K562 (cell line): ENCODE measurements at regions not wholly inside any gene's neighbourhood (a gene's known extent, or its start where the extent isn't known, plus 50 kb on each side); places are given as distances from the start of the nearest gene placed in this dataset.

Source experiments
- ATAC-seq: fragments of 200-7000 bp; cut with Tn5 transposase; 3 replicates; pipeline ENCODE4 v1.9.1; 2020; ENCODE audit warnings: moderate library complexity
- BruUV-seq: library from RNA; stranded (reverse); fragments of 400-500 nt; replicated peaks from 2 replicates; lab custom pipeline; 2021; lab: Mats Ljungman, UMichigan
- CTCF ChIA-PET: fragments of 300-600 bp; formaldehyde crosslinking; extraction: SDS; loops from one replicate; lab custom pipeline; 2021; ENCODE audit warnings: low intra/inter-chr PET ratio; lab: Yijun Ruan, JAX
- POLR2A ChIA-PET: fragments of 300-600, 350-650 bp; sonication (Branson Sonifier 250); formaldehyde crosslinking; extraction: SDS; loops from one replicate; lab custom pipeline; 2021; ENCODE audit warnings: antibody characterized with exemption, inconsistent platforms; lab: Yijun Ruan, JAX
- DNase-seq, 4 experiments: peaks; one replicate each; pipeline versions ENCODE4 v3.0.0 to v3.0.0-alpha.2; 2011 to 2018; ENCODE audit warnings: low spot score in 3 of 4, mixed read lengths in 3 of 4; ENCODE audit errors: extremely low read depth in 1 of 4
- FAIRE-seq: peaks from 2 replicates; lab custom pipeline; 2011; peaks lifted over from hg19 to GRCh38; lab: Jason Lieb, UNC
- H2AFZ ChIP-seq: 2 replicates; pipeline ENCODE4 v1.6.0; 2011; ENCODE audit warnings: low read depth, low read length, control low read depth, inconsistent platforms
- H3K27ac ChIP-seq: fragments of 200-600 bp; 3 replicates; pipeline ENCODE4 v1.8.0; 2011; ENCODE audit warnings: low read depth, mild to moderate bottlenecking, control low read depth, inconsistent platforms, low read length, moderate library complexity, mixed read lengths; ENCODE audit errors: extremely low read depth
- H3K27me3 ChIP-seq, 2 experiments: fragments of 300-600 bp in 1 of 2; 2 replicates in 1 of 2; 3 replicates in 1 of 2; pipeline versions ENCODE4 v1.6.0 to v1.8.0; 2011; ENCODE audit warnings: inconsistent platforms in 2 of 2, low read length in 2 of 2, mild to moderate bottlenecking in 1 of 2, mixed read lengths in 1 of 2, moderate library complexity in 1 of 2; ENCODE audit not compliant: control insufficient read depth in 2 of 2, insufficient read depth in 2 of 2
- H3K36me3 ChIP-seq: fragments of 300-600 bp; 3 replicates; pipeline ENCODE4 v1.8.0; 2011; ENCODE audit warnings: mild to moderate bottlenecking, low read length, inconsistent platforms; ENCODE audit not compliant: control insufficient read depth, insufficient read depth
- H3K4me1 ChIP-seq, 2 experiments: fragments of 200-600 bp in 1 of 2; replicated peaks in 1 of 2; 2 replicates in 1 of 2; 3 replicates in 1 of 2; pipeline versions ENCODE4 v1.5.1 to v1.8.0; 2011; ENCODE audit warnings: inconsistent platforms in 2 of 2, low read length in 2 of 2, mild to moderate bottlenecking in 1 of 2, mixed read lengths in 1 of 2, moderate library complexity in 1 of 2; ENCODE audit not compliant: control insufficient read depth in 2 of 2, insufficient read depth in 2 of 2
- H3K4me2 ChIP-seq: 2 replicates; pipeline ENCODE4 v1.6.1; 2011; ENCODE audit warnings: low read length, control low read depth, inconsistent platforms, mixed read lengths; ENCODE audit not compliant: insufficient read depth
- H3K4me3 ChIP-seq: fragments of 200-600 bp; sonication (generic), shearing (Covaris generic); 2 replicates; pipeline ENCODE4 v1.5.1; 2016; ENCODE audit warnings: control low read depth, inconsistent platforms
- H3K79me2 ChIP-seq: fragments of 200-600 bp; 3 replicates; pipeline ENCODE4 v1.8.0; 2011; ENCODE audit warnings: low read length, inconsistent platforms; ENCODE audit not compliant: control insufficient read depth, insufficient read depth
- H3K9ac ChIP-seq, 2 experiments: 2 replicates each; pipeline versions ENCODE4 v1.6.0 to v1.6.1; 2011; ENCODE audit warnings: low read depth in 2 of 2, low read length in 2 of 2, control low read depth in 1 of 2, inconsistent platforms in 1 of 2, mild to moderate bottlenecking in 1 of 2, mixed read lengths in 1 of 2; ENCODE audit not compliant: insufficient read depth in 1 of 2
- H3K9me1 ChIP-seq: one replicate; pipeline ENCODE4 v1.6.0; 2011; ENCODE audit warnings: inconsistent platforms, mild to moderate bottlenecking, low read length, moderate library complexity; ENCODE audit not compliant: control insufficient read depth, insufficient read depth
- H3K9me3 ChIP-seq: replicated peaks from 2 replicates; pipeline ENCODE4 v1.5.1; 2011; ENCODE audit warnings: low read depth, low read length, inconsistent platforms; ENCODE audit not compliant: control insufficient read depth, insufficient read depth
- H4K20me1 ChIP-seq: replicated peaks from 2 replicates; pipeline ENCODE4 v1.6.1; 2011; ENCODE audit warnings: low read length, inconsistent platforms, mixed read lengths; ENCODE audit not compliant: control insufficient read depth, insufficient read depth
- ATF1 ChIP-seq, 2 experiments: fragments of 450-650 bp in 1 of 2; IDR thresholded peaks; 2 replicates each; pipeline ENCODE4 v1.6.1; 2016; ENCODE audit warnings: missing compliant biosample characterization in 1 of 2, missing genetic modification characterization in 1 of 2
- CEBPB ChIP-seq: fragments of 450-650 bp; IDR thresholded peaks from 2 replicates; pipeline ENCODE4 v1.6.1; 2016; ENCODE audit warnings: missing genetic modification characterization, missing compliant biosample characterization
- CEBPG ChIP-seq, 3 experiments: fragments of 200-800 bp in 1 of 3; sonication (Bioruptor generic) in 1 of 3; sonication (generic) in 1 of 3; formaldehyde crosslinking in 1 of 3; IDR thresholded peaks in 2 of 3; conservative IDR thresholded peaks in 1 of 3; 2 replicates each; pipeline versions ENCODE4 v1.6.1 to v1.8.0; 2016 to 2022; ENCODE audit warnings: missing compliant biosample characterization in 2 of 3, missing genetic modification characterization in 2 of 3, mild to moderate bottlenecking in 1 of 3, missing genetic modification reagents in 1 of 3
- CHD4 ChIP-seq: fragments of 200-600 bp; sonication (generic); IDR thresholded peaks from 3 replicates; pipeline ENCODE4 v1.6.1; 2012; ENCODE audit warnings: low read depth, mild to moderate bottlenecking, mixed read lengths, low read length, inconsistent platforms; ENCODE audit not compliant: insufficient read depth, insufficient replicate concordance, poor library complexity, severe bottlenecking
- CREB3L1 ChIP-seq: fragments of 450-650 bp; IDR thresholded peaks from 2 replicates; pipeline ENCODE4 v1.6.1; 2014; ENCODE audit warnings: low read depth, mild to moderate bottlenecking, moderate library complexity, borderline replicate concordance
- JUND ChIP-seq, 2 experiments: IDR thresholded peaks; 2 replicates in 1 of 2; 3 replicates in 1 of 2; pipeline ENCODE4 v1.6.1; 2011; ENCODE audit warnings: borderline replicate concordance in 2 of 2, low read depth in 2 of 2, low read length in 2 of 2, improper control_type of control experiment in 1 of 2, missing biosample characterization in 1 of 2, missing genetic modification characterization in 1 of 2, missing genetic modification reagents in 1 of 2
- NFIX ChIP-seq: fragments of 250-450 bp; sonication (Bioruptor Pico); IDR thresholded peaks from 2 replicates; pipeline ENCODE4 v1.4.0; 2020; ENCODE audit warnings: low read depth, mild to moderate bottlenecking, moderate library complexity
- RB1 ChIP-seq: fragments of 450-650 bp; IDR thresholded peaks from 2 replicates; pipeline ENCODE4 v1.6.1; 2017; ENCODE audit warnings: low read depth, mild to moderate bottlenecking
- RCOR1 ChIP-seq, 2 experiments: IDR thresholded peaks; 2 replicates each; pipeline ENCODE4 v1.6.1; 2012; ENCODE audit warnings: low read depth in 2 of 2, low read length in 2 of 2, borderline replicate concordance in 1 of 2, improper control_type of control experiment in 1 of 2
- SMARCA5 ChIP-seq: fragments of 450-650 bp; IDR thresholded peaks from 2 replicates; pipeline ENCODE4 v1.6.1; 2016
- SNIP1 ChIP-seq: fragments of 450-650 bp; IDR thresholded peaks from 2 replicates; pipeline ENCODE4 v1.7.1; 2017; ENCODE audit warnings: low read depth, mild to moderate bottlenecking
- TAF1 ChIP-seq: IDR thresholded peaks from 2 replicates; pipeline ENCODE4 v1.6.1; 2011; ENCODE audit warnings: mild to moderate bottlenecking, low read length, moderate library complexity; ENCODE audit not compliant: insufficient read depth, control insufficient read depth, severe bottlenecking; ENCODE audit errors: extremely low read depth
- ZBTB17 ChIP-seq: fragments of 450-650 bp; formaldehyde crosslinking; IDR thresholded peaks from 2 replicates; pipeline ENCODE4 v1.4.0; 2020; ENCODE audit warnings: mild to moderate bottlenecking
- ZNF354B ChIP-seq: fragments of 250-450 bp; sonication (Bioruptor Pico); IDR thresholded peaks from 2 replicates; pipeline ENCODE4 v1.4.0; 2020
- WGBS: fragments of 100-300 bp; shearing (Covaris generic); methylation state at CpG from one replicate; pipeline ENCODE4 v1.1.6; 2016; ENCODE audit warnings: low coverage, mixed read lengths; ENCODE audit not compliant: insufficient coverage; ENCODE audit errors: missing lambda C conversion rate; 5-methylcytosine and 5-hydroxymethylcytosine counted together
- in situ Hi-C: fragments of 300-500 bp; cut with MboI; formaldehyde crosslinking; loops from 4 replicates; pipeline ENCODE4 v1.15.0; 2018; ENCODE audit warnings: inconsistent platforms, mixed read lengths
- intact Hi-C: fragments of 100-400 bp; cut with micrococcal nuclease; formaldehyde crosslinking; loops from 2 replicates; pipeline ENCODE4 v1.14.2; 2022

GRCh38 chrX:55981603-55982002, 250.6 kb upstream of the KLF8 start:
- H3K79me2 ChIP-seq: no peaks in the 10 kb centered on the region
- ChIA-PET CTCF (no interaction called here), POLR2A (no interaction called here)
- DNase-seq (no peak), ATAC-seq (no peak)
- in situ Hi-C loops: no loop called here
- H3K4me2 ChIP-seq: no peak overlapping the region
- H3K9me3 ChIP-seq: no peaks in the 10 kb centered on the region
- H3K9me1 ChIP-seq: no peaks in the 10 kb centered on the region
- no peak overlapping the region for H3K27ac ChIP-seq
- H3K4me3 ChIP-seq: no peak overlapping the region
- no TSS peak for BruUV-seq
- no peak for TF ChIP-seq RCOR1 (IDR thresholded peaks at IDR 0.05; ENCODE audit: borderline replicate concordance in 1 of 2, low read depth in 2 of 2, low read length in 2 of 2)
- no peak for TF ChIP-seq CEBPG (CRISPR knock-in tag; IDR thresholded peaks at IDR 0.05)
- no peak for TF ChIP-seq CEBPG (tag; conservative IDR thresholded peaks at IDR 0.05 in 1 of 2, IDR thresholded peaks at IDR 0.05 in 1 of 2)
- no peak for TF ChIP-seq ZNF354B (CRISPR knock-in tag)
- no peak for TF ChIP-seq TAF1
- TF ChIP-seq NFIX (CRISPR knock-in tag): no peak
- no peak for TF ChIP-seq CHD4
- TF ChIP-seq ZBTB17 (CRISPR knock-in tag): no peak
- no peak for TF ChIP-seq CEBPB (tag)
- no peak for TF ChIP-seq CREB3L1
- no peak for TF ChIP-seq JUND (IDR thresholded peaks at IDR 0.05; ENCODE audit: borderline replicate concordance, low read depth, low read length)
- no peak for TF ChIP-seq JUND (tag; IDR thresholded peaks at IDR 0.05; ENCODE audit: borderline replicate concordance, low read depth, low read length)
- no peak for TF ChIP-seq ATF1 (CRISPR knock-in tag; IDR thresholded peaks at IDR 0.05)
- no peak for TF ChIP-seq ATF1 (tag; IDR thresholded peaks at IDR 0.05)
- TF ChIP-seq RB1: no peak
- TF ChIP-seq SMARCA5: no peak
- no peak for TF ChIP-seq SNIP1
- TF ChIP-seq, all 486 proteins: peak for 0
- Histone ChIP-seq H4K20me1 (no peaks in the 10 kb centered on the region), H3K9ac (no peak overlapping the region), H3K27me3 (no peaks in the 10 kb centered on the region), H3K4me1 (no peaks in the 10 kb centered on the region), H2AFZ (no peak overlapping the region), H3K36me3 (no peaks in the 10 kb centered on the region)
- WGBS: 0% methylated on average over 1 of the region's 1 CpG
- no peak for FAIRE-seq
- intact Hi-C loops: no loop called here
